RWPE2 (cell line): ENCODE measurements at regions not wholly inside any gene's neighbourhood (a gene's known extent, or its start where the extent isn't known, plus 50 kb on each side); places are given as distances from the start of the nearest gene placed in this dataset.
A peak's percentile ranks its signal among the peaks of the same experiment; 100 is the strongest.

ENCODE experiments used
- ATAC-seq: fragments of 200-7000 bp; cut with Tn5 transposase; 3 replicates; pipeline ENCODE4 v1.9.1; 2021; ENCODE audit warnings: low read depth
- DNase-seq: peaks from one replicate; pipeline ENCODE4 v3.0.0-alpha.2; 2020; ENCODE audit warnings: low spot score
- H3K27ac ChIP-seq: fragments of 450-650 bp; 2 replicates; pipeline ENCODE4 v1.5.1; 2017; ENCODE audit warnings: mild to moderate bottlenecking; ENCODE audit not compliant: poor library complexity, severe bottlenecking
- H3K27me3 ChIP-seq: fragments of 250-450 bp; sonication (Bioruptor Pico); 2 replicates; pipeline ENCODE4 v1.5.1; 2021; ENCODE audit warnings: mild to moderate bottlenecking, moderate library complexity; ENCODE audit not compliant: insufficient read depth, poor library complexity, severe bottlenecking
- H3K36me3 ChIP-seq: fragments of 250-450 bp; sonication (Bioruptor Pico); 2 replicates; pipeline ENCODE4 v1.5.1; 2020; ENCODE audit warnings: low read depth, mild to moderate bottlenecking, moderate library complexity
- H3K4me1 ChIP-seq: fragments of 250-450 bp; sonication (Bioruptor Pico); 2 replicates; pipeline ENCODE4 v1.5.1; 2021; ENCODE audit warnings: mild to moderate bottlenecking, moderate library complexity; ENCODE audit not compliant: insufficient read depth, poor library complexity, severe bottlenecking
- H3K4me3 ChIP-seq: fragments of 250-450 bp; sonication (Bioruptor Pico); 2 replicates; pipeline ENCODE4 v1.5.1; 2021; ENCODE audit warnings: mild to moderate bottlenecking, moderate library complexity; ENCODE audit not compliant: severe bottlenecking
- H3K9me3 ChIP-seq: fragments of 250-450 bp; sonication (Bioruptor Pico); 2 replicates; pipeline ENCODE4 v1.5.1; 2021; ENCODE audit warnings: mild to moderate bottlenecking, moderate library complexity; ENCODE audit not compliant: severe bottlenecking
- CTCF ChIP-seq: fragments of 450-650 bp; IDR thresholded peaks from one replicate; pipeline ENCODE4 v1.5.1; 2017; ENCODE audit warnings: mild to moderate bottlenecking, moderate library complexity; ENCODE audit not compliant: poor library complexity, severe bottlenecking

DNA sequence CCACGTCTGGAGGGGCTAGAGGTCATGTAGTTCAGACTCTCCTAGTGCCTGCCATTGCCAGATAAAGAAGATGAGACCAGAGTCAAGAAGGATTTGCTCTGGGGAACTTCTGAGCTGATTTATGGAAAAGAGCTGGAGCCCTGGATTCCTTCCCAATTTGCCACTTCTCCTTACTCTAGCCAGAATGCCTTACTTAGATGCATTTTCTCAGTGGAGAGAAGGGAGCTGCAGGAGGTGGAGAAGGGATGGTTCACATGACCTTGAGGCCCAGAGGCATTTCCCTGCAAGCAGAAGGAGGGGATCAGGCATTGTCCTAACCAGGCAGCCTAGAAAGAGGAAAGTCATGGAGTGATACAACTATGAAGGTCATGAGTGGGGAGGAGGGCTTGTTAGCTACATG is 122.2 kb downstream of the UNC5CL start:
- Histone ChIP-seq H3K27ac (no peak overlapping the region), H3K4me1 (peaks cover 7% of the 10 kb centered on the region), H3K9me3 (no peaks in the 10 kb centered on the region), H3K36me3 (no peaks in the 10 kb centered on the region), H3K4me3 (no peak overlapping the region), H3K27me3 (no peaks in the 10 kb centered on the region)
- DNase-seq (no peak), ATAC-seq (no peak)
- TF ChIP-seq CTCF = no peak

DNA sequence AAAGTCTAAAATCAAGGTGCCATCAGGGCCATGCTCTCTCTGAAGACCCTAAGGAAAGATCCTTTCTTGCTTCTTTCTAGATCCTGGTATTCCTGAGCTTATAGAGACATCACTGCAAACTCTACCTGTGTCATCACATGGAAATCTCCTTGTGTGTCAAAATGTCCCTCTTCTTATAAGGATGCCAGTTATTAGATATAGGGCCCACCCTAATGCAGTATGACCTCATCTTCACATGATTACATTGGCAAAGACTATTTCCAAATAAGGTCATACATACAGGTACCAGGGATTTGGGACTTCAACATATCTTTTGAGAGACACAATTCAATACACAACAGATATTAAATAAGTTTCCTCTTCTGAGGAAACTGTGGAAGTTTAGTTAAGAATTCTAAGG is 123.9 kb downstream of the UNC5CL start:
- no peaks in the 10 kb centered on the region for H3K36me3 ChIP-seq
- no peaks in the 10 kb centered on the region for H3K9me3 ChIP-seq
- no peak for TF ChIP-seq CTCF
- H3K4me3 ChIP-seq = no peak overlapping the region
- DNase-seq = no peak
- H3K27ac ChIP-seq = no peak overlapping the region
- no peak for ATAC-seq
- no peaks in the 10 kb centered on the region for H3K27me3 ChIP-seq
- peaks cover 15% of the 10 kb centered on the region for H3K4me1 ChIP-seq

DNA sequence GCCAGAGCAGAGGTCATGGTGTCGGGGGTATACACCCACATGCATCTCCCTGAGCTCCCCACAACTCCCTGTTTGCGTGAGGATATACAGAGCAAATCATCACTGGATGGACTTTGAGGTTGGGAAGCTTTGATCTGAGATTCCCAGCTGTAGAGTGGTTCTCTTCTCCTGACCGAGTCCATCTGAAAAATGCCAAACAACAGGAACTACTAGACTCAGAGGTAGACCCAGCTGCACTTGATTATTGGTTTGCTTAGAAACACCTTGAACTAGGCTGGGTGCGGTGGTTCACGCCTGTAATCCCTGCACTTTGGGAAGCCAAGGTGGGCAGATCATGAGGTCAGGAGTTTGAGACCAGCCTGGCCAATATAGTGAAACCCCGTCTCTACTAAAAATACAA is 125.0 kb downstream of the UNC5CL start:
- Histone ChIP-seq H3K4me3 (no peak overlapping the region), H3K4me1 (peaks cover 23% of the 10 kb centered on the region), H3K9me3 (no peaks in the 10 kb centered on the region), H3K36me3 (no peaks in the 10 kb centered on the region), H3K27ac (no peak overlapping the region), H3K27me3 (no peaks in the 10 kb centered on the region)
- no peak for TF ChIP-seq CTCF
- ATAC-seq = no peak
- no peak for DNase-seq

- H3K4me1 ChIP-seq = peaks cover 32% of the 10 kb centered on the region
- H3K9me3 ChIP-seq = no peaks in the 10 kb centered on the region
- ATAC-seq (peak; percentile 69), DNase-seq (no peak)
- no peaks in the 10 kb centered on the region for H3K27me3 ChIP-seq
- H3K27ac ChIP-seq = no peak overlapping the region
- H3K36me3 ChIP-seq = no peaks in the 10 kb centered on the region
- TF ChIP-seq CTCF = peak; percentile 58
- H3K4me3 ChIP-seq = no peak overlapping the region
Measured at GRCh38 chr6:40912158-40912946, 126.7 kb downstream of the UNC5CL start.

DNA sequence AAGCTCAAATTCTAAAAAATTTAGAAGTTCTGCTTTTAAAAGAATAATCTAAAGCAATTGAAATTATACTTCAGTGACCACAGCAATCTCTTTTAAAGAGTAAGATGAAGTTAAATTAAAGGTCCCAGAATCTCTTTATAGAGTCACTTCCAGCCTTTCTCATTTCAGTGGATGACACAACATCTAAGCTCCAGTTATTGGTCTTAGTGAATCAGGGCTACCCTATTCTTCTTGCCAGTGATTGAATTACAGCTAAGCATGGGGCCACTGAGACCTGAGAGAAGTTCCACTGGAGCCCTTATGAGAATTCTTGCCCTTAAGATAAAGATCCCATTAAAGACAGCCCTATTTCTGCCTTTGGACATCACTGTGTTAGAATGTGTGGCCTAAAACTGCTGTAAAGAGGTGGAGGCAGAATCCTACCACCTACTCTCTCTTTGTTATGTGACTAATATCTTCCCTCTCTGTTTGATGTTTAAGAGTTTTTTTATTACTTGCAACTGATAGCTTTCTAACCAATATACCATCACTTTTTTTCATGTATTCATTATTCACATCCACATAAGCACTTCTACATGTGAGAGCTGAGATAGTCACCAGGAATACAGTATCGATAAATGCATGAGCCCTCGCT is 128.6 kb downstream of the UNC5CL start:
- no peaks in the 10 kb centered on the region for H3K36me3 ChIP-seq
- peaks cover 46% of the 10 kb centered on the region for H3K4me1 ChIP-seq
- no peak overlapping the region for H3K27ac ChIP-seq
- H3K4me3 ChIP-seq = no peak overlapping the region
- DNase-seq = no peak
- TF ChIP-seq CTCF = no peak
- H3K27me3 ChIP-seq = no peaks in the 10 kb centered on the region
- no peaks in the 10 kb centered on the region for H3K9me3 ChIP-seq
- ATAC-seq = no peak
